ENCODE measurements at regions not wholly inside any gene's neighbourhood (a gene's known extent, or its start where the extent isn't known, plus 50 kb on each side); places are given as distances from the start of the nearest gene placed in this dataset.

- no peak for TF ChIP-seq CTCF (IDR thresholded peaks at IDR 0.05 in 8 of 11, conservative IDR thresholded peaks at IDR 0.05 in 3 of 11)
- TF ChIP-seq POLR2AphosphoS5 (IDR thresholded peaks at IDR 0.05), result no peak
Observed at GRCh38 chrX:11039926-11040325, 71.2 kb upstream of the HCCS start.

Data from spleen (tissue), 7 donors.